ENCODE measurements at regions not wholly inside any gene's neighbourhood (a gene's known extent, or its start where the extent isn't known, plus 50 kb on each side); places are given as distances from the start of the nearest gene placed in this dataset.

GRCh38 chr15:94991718-94992117 lies 760.4 kb downstream of the MCTP2 start:
- TF ChIP-seq CTCF (IDR thresholded peaks at IDR 0.05; ENCODE audit: low read depth, low read length) (no peak), EZH2phosphoT487 (IDR thresholded peaks at IDR 0.05; ENCODE audit: low read depth) (no peak)

Measured in OCI-LY3 (cell line).